Endodermal cell (in vitro differentiated cells): ENCODE measurements at regions not wholly inside any gene's neighbourhood (a gene's known extent, or its start where the extent isn't known, plus 50 kb on each side); places are given as distances from the start of the nearest gene placed in this dataset.

Source experiments
- DNase-seq: peaks from one replicate; pipeline ENCODE4 v3.0.0-alpha.2; 2017
- H3K27ac ChIP-seq: 2 replicates; pipeline ENCODE4 v1.5.1; 2013; ENCODE audit warnings: mild to moderate bottlenecking, low read depth, low read length, moderate library complexity
- H3K27me3 ChIP-seq: 2 replicates; pipeline ENCODE4 v1.6.1; 2013; ENCODE audit warnings: mild to moderate bottlenecking, low read length, moderate library complexity; ENCODE audit not compliant: insufficient read depth, control insufficient read depth, poor library complexity, severe bottlenecking
- H3K36me3 ChIP-seq: 2 replicates; pipeline ENCODE4 v1.7.0; 2013; ENCODE audit warnings: mild to moderate bottlenecking, low read length, moderate library complexity; ENCODE audit not compliant: control insufficient read depth, insufficient read depth
- H3K4me1 ChIP-seq: one replicate; pipeline ENCODE4 v1.7.0; 2013; ENCODE audit warnings: low read length; ENCODE audit not compliant: control insufficient read depth, insufficient read depth
- H3K4me3 ChIP-seq: 2 replicates; pipeline ENCODE4 v1.5.1; 2013; ENCODE audit warnings: mild to moderate bottlenecking, low read length, moderate library complexity
- H3K9ac ChIP-seq: 2 replicates; pipeline ENCODE4 v1.6.1; 2013; ENCODE audit warnings: mild to moderate bottlenecking, low read length, moderate library complexity; ENCODE audit not compliant: poor library complexity, severe bottlenecking; ENCODE audit errors: extremely low read depth
- H3K9me3 ChIP-seq: 2 replicates; pipeline ENCODE4 v1.6.1; 2013; ENCODE audit warnings: mild to moderate bottlenecking, low read length, moderate library complexity; ENCODE audit not compliant: control insufficient read depth
- H3K27ac Mint-ChIP-seq: 2 replicates; pipeline ENCODE4 v1.8.0; 2020; ENCODE audit warnings: mixed read lengths
- H3K27me3 Mint-ChIP-seq: 2 replicates; pipeline ENCODE4 v1.8.0; 2021; ENCODE audit warnings: mild to moderate bottlenecking, mixed read lengths; ENCODE audit not compliant: insufficient read depth
- H3K36me3 Mint-ChIP-seq: 2 replicates; pipeline ENCODE4 v1.8.0; 2020; ENCODE audit warnings: low read depth, mixed read lengths
- H3K4me1 Mint-ChIP-seq: 2 replicates; pipeline ENCODE4 v1.8.0; 2020; ENCODE audit warnings: mixed read lengths
- H3K4me3 Mint-ChIP-seq: 2 replicates; pipeline ENCODE4 v1.8.0; 2020; ENCODE audit warnings: mild to moderate bottlenecking, moderate library complexity, mixed read lengths
- H3K9me3 Mint-ChIP-seq: 2 replicates; pipeline ENCODE4 v1.8.0; 2020; ENCODE audit warnings: mild to moderate bottlenecking, mixed read lengths
- whole genome bisulfite sequencing, 2 experiments: methylation state at CpG; one replicate each; pipeline versions ENCODE4 v1.1.5 to v1.1.7; 2013; ENCODE audit warnings: missing lambda C conversion rate in 2 of 2, mixed read lengths in 1 of 2; ENCODE audit not compliant: insufficient coverage in 1 of 2, insufficient read length in 1 of 2; 5-methylcytosine and 5-hydroxymethylcytosine counted together
- TF ChIP-seq, protein P1 (sequence below): fragments of 200-600 bp; sonication (generic); conservative IDR thresholded peaks from 2 replicates; pipeline ENCODE4 v1.5.0; 2021; ENCODE audit warnings: antibody characterized with exemption, mild to moderate bottlenecking

GRCh38 chr13:38518328-38518727 lies 168.5 kb upstream of the FREM2 start:
- Mint-ChIP-seq H3K9me3 (peaks cover 19% of the 10 kb centered on the region), H3K36me3 (no peaks in the 10 kb centered on the region), H3K27ac (no peak overlapping the region), H3K27me3 (no peaks in the 10 kb centered on the region), H3K4me3 (no peak overlapping the region), H3K4me1 (no peaks in the 10 kb centered on the region)
- WGBS, 2 experiments, result 94 to 95% methylated on average over 3 to 4 of the region's 4 CpGs
- H3K4me3 ChIP-seq, result no peak overlapping the region
- no peaks in the 10 kb centered on the region for H3K36me3 ChIP-seq
- peaks cover 16% of the 10 kb centered on the region for H3K9me3 ChIP-seq
- H3K9ac ChIP-seq, result no peak overlapping the region
- TF ChIP-seq, protein P1, sequence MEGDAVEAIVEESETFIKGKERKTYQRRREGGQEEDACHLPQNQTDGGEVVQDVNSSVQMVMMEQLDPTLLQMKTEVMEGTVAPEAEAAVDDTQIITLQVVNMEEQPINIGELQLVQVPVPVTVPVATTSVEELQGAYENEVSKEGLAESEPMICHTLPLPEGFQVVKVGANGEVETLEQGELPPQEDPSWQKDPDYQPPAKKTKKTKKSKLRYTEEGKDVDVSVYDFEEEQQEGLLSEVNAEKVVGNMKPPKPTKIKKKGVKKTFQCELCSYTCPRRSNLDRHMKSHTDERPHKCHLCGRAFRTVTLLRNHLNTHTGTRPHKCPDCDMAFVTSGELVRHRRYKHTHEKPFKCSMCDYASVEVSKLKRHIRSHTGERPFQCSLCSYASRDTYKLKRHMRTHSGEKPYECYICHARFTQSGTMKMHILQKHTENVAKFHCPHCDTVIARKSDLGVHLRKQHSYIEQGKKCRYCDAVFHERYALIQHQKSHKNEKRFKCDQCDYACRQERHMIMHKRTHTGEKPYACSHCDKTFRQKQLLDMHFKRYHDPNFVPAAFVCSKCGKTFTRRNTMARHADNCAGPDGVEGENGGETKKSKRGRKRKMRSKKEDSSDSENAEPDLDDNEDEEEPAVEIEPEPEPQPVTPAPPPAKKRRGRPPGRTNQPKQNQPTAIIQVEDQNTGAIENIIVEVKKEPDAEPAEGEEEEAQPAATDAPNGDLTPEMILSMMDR, result no peak
- no peaks in the 10 kb centered on the region for H3K27me3 ChIP-seq
- no peak overlapping the region for H3K27ac ChIP-seq
- H3K4me1 ChIP-seq, result no peaks in the 10 kb centered on the region
- DNase-seq, result no peak

- H3K27me3 Mint-ChIP-seq, result no peaks in the 10 kb centered on the region
- Histone ChIP-seq H3K36me3 (no peaks in the 10 kb centered on the region), H3K27ac (no peak overlapping the region), H3K4me1 (no peaks in the 10 kb centered on the region), H3K4me3 (no peak overlapping the region), H3K9me3 (peaks cover 16% of the 10 kb centered on the region), H3K9ac (no peak overlapping the region), H3K27me3 (no peaks in the 10 kb centered on the region)
- 73 to 85% methylated on average over 3 to 6 of the region's 6 CpGs for WGBS, 2 experiments
- TF ChIP-seq, protein P1, result no peak
- H3K4me1 Mint-ChIP-seq, result no peaks in the 10 kb centered on the region
- peaks cover 19% of the 10 kb centered on the region for H3K9me3 Mint-ChIP-seq
- no peaks in the 10 kb centered on the region for H3K36me3 Mint-ChIP-seq
- peak; percentile 57 for DNase-seq
- no peak overlapping the region for H3K4me3 Mint-ChIP-seq
- no peak overlapping the region for H3K27ac Mint-ChIP-seq
Measured at GRCh38 chr13:38519229-38519911, 167.5 kb upstream of the FREM2 start.

GRCh38 chr13:38520041-38520440 lies 166.8 kb upstream of the FREM2 start:
- no peak overlapping the region for H3K9ac ChIP-seq
- no peaks in the 10 kb centered on the region for H3K27me3 Mint-ChIP-seq
- no peak overlapping the region for H3K27ac Mint-ChIP-seq
- WGBS, 2 experiments, result 86 to 91% methylated on average over 5 of the region's 5 CpGs
- no peaks in the 10 kb centered on the region for H3K4me1 ChIP-seq
- H3K9me3 Mint-ChIP-seq, result peaks cover 19% of the 10 kb centered on the region
- no peaks in the 10 kb centered on the region for H3K36me3 ChIP-seq
- no peak overlapping the region for H3K4me3 Mint-ChIP-seq
- H3K27me3 ChIP-seq, result no peaks in the 10 kb centered on the region
- no peaks in the 10 kb centered on the region for H3K4me1 Mint-ChIP-seq
- TF ChIP-seq, protein P1, result no peak
- H3K36me3 Mint-ChIP-seq, result no peaks in the 10 kb centered on the region
- H3K9me3 ChIP-seq, result peaks cover 16% of the 10 kb centered on the region
- H3K4me3 ChIP-seq, result no peak overlapping the region
- no peak overlapping the region for H3K27ac ChIP-seq
- DNase-seq, result no peak
